ENCODE measurements at regions not wholly inside any gene's neighbourhood (a gene's known extent, or its start where the extent isn't known, plus 50 kb on each side); places are given as distances from the start of the nearest gene placed in this dataset.

GRCh38 chr3:103960819-103961218 lies 1405.9 kb upstream of the ALCAM start (continued):
- TF ChIP-seq CREB5 (CRISPR knock-in tag; IDR thresholded peaks at IDR 0.05; ENCODE audit: low read depth), result no peak
- no peak for TF ChIP-seq POU6F1 (CRISPR knock-in tag; IDR thresholded peaks at IDR 0.05; ENCODE audit: borderline replicate concordance, low read depth)

- TF ChIP-seq ZC3H10 (CRISPR knock-in tag; IDR thresholded peaks at IDR 0.05), result no peak
- no peak for TF ChIP-seq CSDC2 (CRISPR knock-in tag; IDR thresholded peaks at IDR 0.05)
- no peak for TF ChIP-seq TSHZ2 (CRISPR knock-in tag; IDR thresholded peaks at IDR 0.05)
- TF ChIP-seq ZNF8 (CRISPR knock-in tag; IDR thresholded peaks at IDR 0.05), result no peak
- no peak for TF ChIP-seq GLIS3 (CRISPR knock-in tag; IDR thresholded peaks at IDR 0.05)
- TF ChIP-seq ESRRG (CRISPR knock-in tag; IDR thresholded peaks at IDR 0.05), result no peak
- no peak for TF ChIP-seq OSR1 (CRISPR knock-in tag; IDR thresholded peaks at IDR 0.05)
- no peak for TF ChIP-seq ARNTL (CRISPR knock-in tag; IDR thresholded peaks at IDR 0.05; ENCODE audit: borderline replicate concordance, low read depth)
- TF ChIP-seq PPARA (CRISPR knock-in tag; IDR thresholded peaks at IDR 0.05; ENCODE audit: borderline replicate concordance), result no peak
- no peak for TF ChIP-seq ISL1 (CRISPR knock-in tag; IDR thresholded peaks at IDR 0.05)
- TF ChIP-seq ZNF565 (CRISPR knock-in tag; conservative IDR thresholded peaks at IDR 0.05; ENCODE audit: low read depth), result no peak
- TF ChIP-seq RARB (CRISPR knock-in tag; IDR thresholded peaks at IDR 0.05), result no peak
- no peak for TF ChIP-seq PATZ1 (CRISPR knock-in tag; IDR thresholded peaks at IDR 0.05; ENCODE audit: borderline replicate concordance)
- TF ChIP-seq SNAI2 (CRISPR knock-in tag; IDR thresholded peaks at IDR 0.05), result no peak
- no peak for ATAC-seq
Observed at GRCh38 chr3:103963599-103963998, 1403.1 kb upstream of the ALCAM start.

- ATAC-seq, result no peak
- TF ChIP-seq ZFP3 (CRISPR knock-in tag; IDR thresholded peaks at IDR 0.05), result no peak
- TF ChIP-seq RARB (CRISPR knock-in tag; IDR thresholded peaks at IDR 0.05), result no peak
- TF ChIP-seq ZC3H10 (CRISPR knock-in tag; IDR thresholded peaks at IDR 0.05), result no peak
- no peak for TF ChIP-seq CSDC2 (CRISPR knock-in tag; IDR thresholded peaks at IDR 0.05)
- TF ChIP-seq PPARA (CRISPR knock-in tag; IDR thresholded peaks at IDR 0.05; ENCODE audit: borderline replicate concordance), result no peak
- no peak for TF ChIP-seq SNAI2 (CRISPR knock-in tag; IDR thresholded peaks at IDR 0.05)
- no peak for TF ChIP-seq ESRRG (CRISPR knock-in tag; IDR thresholded peaks at IDR 0.05)
- no peak for TF ChIP-seq BACH2 (CRISPR knock-in tag; IDR thresholded peaks at IDR 0.05; ENCODE audit: borderline replicate concordance)
- no peak for TF ChIP-seq PATZ1 (CRISPR knock-in tag; IDR thresholded peaks at IDR 0.05; ENCODE audit: borderline replicate concordance)
- TF ChIP-seq ISL1 (CRISPR knock-in tag; IDR thresholded peaks at IDR 0.05), result no peak
- TF ChIP-seq TOX (CRISPR knock-in tag; IDR thresholded peaks at IDR 0.05; ENCODE audit: borderline replicate concordance), result no peak
Observed at GRCh38 chr3:103965764-103966163, 1400.9 kb upstream of the ALCAM start.

- ATAC-seq, result no peak
- TF ChIP-seq ARNTL (CRISPR knock-in tag; IDR thresholded peaks at IDR 0.05; ENCODE audit: borderline replicate concordance, low read depth), result no peak
- TF ChIP-seq ZNF565 (CRISPR knock-in tag; conservative IDR thresholded peaks at IDR 0.05; ENCODE audit: low read depth), result no peak
- TF ChIP-seq TCF4 (CRISPR knock-in tag; IDR thresholded peaks at IDR 0.05; ENCODE audit: borderline replicate concordance), result no peak
- no peak for TF ChIP-seq PPARA (CRISPR knock-in tag; IDR thresholded peaks at IDR 0.05; ENCODE audit: borderline replicate concordance)
- TF ChIP-seq BACH2 (CRISPR knock-in tag; IDR thresholded peaks at IDR 0.05; ENCODE audit: borderline replicate concordance), result no peak
- no peak for TF ChIP-seq CSRNP3 (CRISPR knock-in tag; IDR thresholded peaks at IDR 0.05)
- no peak for TF ChIP-seq OSR1 (CRISPR knock-in tag; IDR thresholded peaks at IDR 0.05)
- no peak for TF ChIP-seq CREB5 (CRISPR knock-in tag; IDR thresholded peaks at IDR 0.05; ENCODE audit: low read depth)
- no peak for TF ChIP-seq ZNF8 (CRISPR knock-in tag; IDR thresholded peaks at IDR 0.05)
- no peak for TF ChIP-seq GLIS3 (CRISPR knock-in tag; IDR thresholded peaks at IDR 0.05)
- TF ChIP-seq ISL1 (CRISPR knock-in tag; IDR thresholded peaks at IDR 0.05), result no peak
Observed at GRCh38 chr3:103966749-103967148, 1400.0 kb upstream of the ALCAM start.
